KMS-11 (cell line): ENCODE measurements at regions not wholly inside any gene's neighbourhood (a gene's known extent, or its start where the extent isn't known, plus 50 kb on each side); places are given as distances from the start of the nearest gene placed in this dataset.

Source experiments
- H2AFZ ChIP-seq: fragments of 200-600 bp; sonication (generic); 2 replicates; pipeline ENCODE4 v1.6.1; 2016; ENCODE audit warnings: antibody characterized with exemption, mixed run types, low read depth
- H3K27ac ChIP-seq: fragments of 200-600 bp; sonication (generic); 2 replicates; pipeline ENCODE4 v1.6.1; 2016; ENCODE audit warnings: mild to moderate bottlenecking, mixed run types
- H3K27me3 ChIP-seq: fragments of 200-600 bp; sonication (generic); 2 replicates; pipeline ENCODE4 v1.6.1; 2017; ENCODE audit warnings: mild to moderate bottlenecking, low read depth, mixed run types, moderate library complexity; ENCODE audit not compliant: insufficient read depth
- H3K36me3 ChIP-seq: fragments of 200-600 bp; sonication (generic); 2 replicates; pipeline ENCODE4 v1.6.1; 2017; ENCODE audit warnings: mild to moderate bottlenecking, mixed run types; ENCODE audit not compliant: insufficient read depth
- H3K4me1 ChIP-seq: fragments of 200-600 bp; sonication (generic); 2 replicates; pipeline ENCODE4 v1.6.1; 2016; ENCODE audit warnings: mild to moderate bottlenecking, low read depth, mixed run types; ENCODE audit not compliant: poor library complexity, severe bottlenecking
- H3K4me2 ChIP-seq: fragments of 200-600 bp; sonication (generic); 2 replicates; pipeline ENCODE4 v1.7.0; 2016; ENCODE audit warnings: mild to moderate bottlenecking, mixed run types
- H3K4me3 ChIP-seq: fragments of 200-600 bp; sonication (generic); IDR thresholded peaks from 2 replicates; pipeline ENCODE4 v1.6.1; 2017; ENCODE audit warnings: low read depth, low read length, mixed read lengths; ENCODE audit not compliant: insufficient read depth
- H3K79me2 ChIP-seq: fragments of 200-600 bp; sonication (generic); 2 replicates; pipeline ENCODE4 v1.6.1; 2016; ENCODE audit warnings: low read depth, mixed run types; ENCODE audit not compliant: insufficient read depth
- H3K9ac ChIP-seq: fragments of 200-600 bp; sonication (generic); 2 replicates; pipeline ENCODE4 v1.6.1; 2016; ENCODE audit warnings: mild to moderate bottlenecking, mixed run types
- H4K20me1 ChIP-seq: fragments of 200-600 bp; sonication (generic); 2 replicates; pipeline ENCODE4 v1.6.1; 2016; ENCODE audit warnings: mild to moderate bottlenecking, mixed run types; ENCODE audit not compliant: insufficient read depth
- TF ChIP-seq, protein P1 (sequence below): fragments of 200-600 bp; sonication (generic); conservative IDR thresholded peaks from 2 replicates; pipeline ENCODE4 v1.6.1; 2017; ENCODE audit warnings: low read depth, mild to moderate bottlenecking, antibody characterized with exemption, low read length, moderate library complexity, mixed read lengths

DNA sequence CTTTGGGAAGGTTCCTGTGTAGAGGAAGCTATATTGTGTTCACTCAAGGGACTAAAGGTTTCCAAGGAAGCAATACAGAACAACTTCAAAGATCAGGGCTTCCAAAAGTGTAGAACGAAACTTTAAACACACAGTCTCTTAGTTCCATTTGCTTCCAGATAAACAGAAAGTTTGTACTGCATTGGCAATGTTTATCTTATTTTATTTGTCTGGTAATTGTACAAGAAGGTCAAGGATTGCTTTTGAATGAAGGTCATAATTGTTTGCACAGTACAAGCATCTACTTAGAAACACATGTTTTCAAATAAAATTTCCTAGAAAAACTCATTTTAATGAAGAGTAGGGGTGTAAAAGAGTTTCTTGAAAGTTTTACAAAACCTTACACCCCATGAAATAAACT is 712.7 kb upstream of the SGCG start:
- Histone ChIP-seq H3K9ac (no peak overlapping the region), H2AFZ (no peak overlapping the region), H3K4me3 (no peak overlapping the region), H3K4me1 (no peaks in the 10 kb centered on the region), H3K36me3 (no peaks in the 10 kb centered on the region), H3K27ac (no peak overlapping the region), H3K79me2 (no peaks in the 10 kb centered on the region), H4K20me1 (no peaks in the 10 kb centered on the region), H3K4me2 (no peak overlapping the region), H3K27me3 (no peaks in the 10 kb centered on the region)
- TF ChIP-seq, protein P1, sequence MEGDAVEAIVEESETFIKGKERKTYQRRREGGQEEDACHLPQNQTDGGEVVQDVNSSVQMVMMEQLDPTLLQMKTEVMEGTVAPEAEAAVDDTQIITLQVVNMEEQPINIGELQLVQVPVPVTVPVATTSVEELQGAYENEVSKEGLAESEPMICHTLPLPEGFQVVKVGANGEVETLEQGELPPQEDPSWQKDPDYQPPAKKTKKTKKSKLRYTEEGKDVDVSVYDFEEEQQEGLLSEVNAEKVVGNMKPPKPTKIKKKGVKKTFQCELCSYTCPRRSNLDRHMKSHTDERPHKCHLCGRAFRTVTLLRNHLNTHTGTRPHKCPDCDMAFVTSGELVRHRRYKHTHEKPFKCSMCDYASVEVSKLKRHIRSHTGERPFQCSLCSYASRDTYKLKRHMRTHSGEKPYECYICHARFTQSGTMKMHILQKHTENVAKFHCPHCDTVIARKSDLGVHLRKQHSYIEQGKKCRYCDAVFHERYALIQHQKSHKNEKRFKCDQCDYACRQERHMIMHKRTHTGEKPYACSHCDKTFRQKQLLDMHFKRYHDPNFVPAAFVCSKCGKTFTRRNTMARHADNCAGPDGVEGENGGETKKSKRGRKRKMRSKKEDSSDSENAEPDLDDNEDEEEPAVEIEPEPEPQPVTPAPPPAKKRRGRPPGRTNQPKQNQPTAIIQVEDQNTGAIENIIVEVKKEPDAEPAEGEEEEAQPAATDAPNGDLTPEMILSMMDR, result no peak

DNA sequence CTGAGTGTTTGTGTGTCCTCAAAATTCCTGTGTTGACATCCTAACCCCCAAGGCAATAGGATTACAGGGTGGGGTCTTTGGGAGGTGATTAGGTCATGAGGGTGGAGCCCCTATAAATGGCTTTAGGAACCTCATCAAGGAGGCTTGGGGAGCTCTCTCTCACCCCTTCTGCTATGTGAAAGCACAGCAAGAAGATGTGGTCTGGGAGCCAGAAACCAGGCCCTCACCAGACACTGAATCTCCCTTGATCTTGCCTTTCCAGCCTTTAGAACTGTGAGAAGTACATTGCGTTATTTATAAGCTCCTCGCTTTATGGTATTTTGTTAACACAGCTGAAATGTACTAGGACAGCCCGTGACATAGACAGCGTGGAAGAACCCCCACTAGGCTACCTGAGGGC is 712.0 kb upstream of the SGCG start:
- no peaks in the 10 kb centered on the region for H3K79me2 ChIP-seq
- H4K20me1 ChIP-seq, result no peaks in the 10 kb centered on the region
- H3K9ac ChIP-seq, result no peak overlapping the region
- no peaks in the 10 kb centered on the region for H3K36me3 ChIP-seq
- TF ChIP-seq, protein P1, result no peak
- H3K27me3 ChIP-seq, result no peaks in the 10 kb centered on the region
- no peak overlapping the region for H3K27ac ChIP-seq
- no peak overlapping the region for H3K4me2 ChIP-seq
- H2AFZ ChIP-seq, result no peak overlapping the region
- no peak overlapping the region for H3K4me3 ChIP-seq
- no peaks in the 10 kb centered on the region for H3K4me1 ChIP-seq

DNA sequence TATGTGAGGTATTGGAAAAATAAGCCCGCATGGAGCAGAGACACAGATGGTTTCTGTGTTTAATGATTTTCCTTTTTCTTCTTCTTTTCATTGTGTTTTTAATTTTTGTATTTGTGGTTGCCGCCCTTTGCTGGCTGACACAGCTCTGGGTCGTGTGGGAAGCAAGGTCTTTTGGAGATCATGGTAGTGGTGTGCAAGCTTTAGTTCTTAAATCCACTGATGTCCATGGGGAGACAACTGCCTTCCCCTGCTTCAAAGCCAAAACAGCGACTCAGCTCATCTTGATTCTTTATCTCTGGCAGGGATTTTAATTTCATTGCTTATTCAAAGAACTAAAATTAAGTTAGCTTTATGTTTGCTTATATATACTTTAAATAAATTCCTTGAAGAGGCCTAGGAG is 711.3 kb upstream of the SGCG start:
- H3K36me3 ChIP-seq, result no peaks in the 10 kb centered on the region
- TF ChIP-seq, protein P1, result no peak

DNA sequence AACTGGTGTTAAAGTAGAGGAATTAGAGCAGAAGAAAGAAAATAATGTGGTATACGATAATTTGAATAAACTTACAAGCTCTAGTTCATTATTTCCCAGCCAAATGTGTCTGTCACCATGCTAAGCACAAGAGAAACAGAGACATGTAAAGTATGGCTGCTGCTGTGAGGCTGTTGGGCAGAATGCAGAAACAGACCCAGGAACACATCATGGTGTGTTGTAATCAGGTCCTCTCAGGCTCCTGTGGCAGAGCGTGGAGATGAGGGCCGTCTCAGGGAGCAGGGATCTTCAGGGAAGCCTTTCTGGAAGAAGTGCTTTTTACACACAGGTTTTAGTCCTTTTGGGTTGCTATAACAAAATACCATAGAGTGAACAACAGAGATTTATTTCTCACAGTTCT is 710.7 kb upstream of the SGCG start:
- no peak overlapping the region for H3K4me3 ChIP-seq
- no peaks in the 10 kb centered on the region for H3K4me1 ChIP-seq
- H3K79me2 ChIP-seq, result no peaks in the 10 kb centered on the region
- H2AFZ ChIP-seq, result no peak overlapping the region
- no peaks in the 10 kb centered on the region for H3K36me3 ChIP-seq
- H3K4me2 ChIP-seq, result no peak overlapping the region
- no peaks in the 10 kb centered on the region for H4K20me1 ChIP-seq
- TF ChIP-seq, protein P1, result no peak
- H3K27me3 ChIP-seq, result no peaks in the 10 kb centered on the region
- no peak overlapping the region for H3K9ac ChIP-seq
- H3K27ac ChIP-seq, result no peak overlapping the region

More for the DNA sequence above, 711.3 kb upstream of the SGCG start:
- Histone ChIP-seq H2AFZ (no peak overlapping the region), H3K4me2 (no peak overlapping the region), H3K27me3 (no peaks in the 10 kb centered on the region), H3K27ac (no peak overlapping the region), H3K4me3 (no peak overlapping the region), H3K79me2 (no peaks in the 10 kb centered on the region), H3K9ac (no peak overlapping the region), H3K4me1 (no peaks in the 10 kb centered on the region), H4K20me1 (no peaks in the 10 kb centered on the region)
